IgD-negative memory B cell (primary cell): ENCODE measurements at regions not wholly inside any gene's neighbourhood (a gene's known extent, or its start where the extent isn't known, plus 50 kb on each side); places are given as distances from the start of the nearest gene placed in this dataset.
"Not testable (repeated sequence)": the region's sequence is repeated elsewhere in the genome, so short reads cannot be mapped to it uniquely, and the experiment has no call there.

Source experiments
- H3K27ac Mint-ChIP-seq, 3 donors: one replicate each; pipeline ENCODE4 v1.8.0; 2020 to 2022; ENCODE audit warnings: mild to moderate bottlenecking in 3 of 3, mixed read lengths in 3 of 3, moderate library complexity in 1 of 3
- H3K27me3 Mint-ChIP-seq: one replicate; pipeline ENCODE4 v1.8.0; 2021; ENCODE audit warnings: mixed read lengths
- H3K36me3 Mint-ChIP-seq: one replicate; pipeline ENCODE4 v1.8.0; 2020; ENCODE audit warnings: mild to moderate bottlenecking, mixed read lengths
- H3K4me1 Mint-ChIP-seq, 3 donors: one replicate each; pipeline ENCODE4 v1.8.0; 2020 to 2022; ENCODE audit warnings: mixed read lengths in 3 of 3, mild to moderate bottlenecking in 1 of 3
- H3K4me3 Mint-ChIP-seq, 4 donors: one replicate each; pipeline ENCODE4 v1.8.0; 2020 to 2022; ENCODE audit warnings: mild to moderate bottlenecking in 4 of 4, mixed read lengths in 4 of 4, moderate library complexity in 3 of 4
- H3K9me3 Mint-ChIP-seq, 3 donors: one replicate each; pipeline ENCODE4 v1.8.0; 2020 to 2021; ENCODE audit warnings: mixed read lengths in 3 of 3, mild to moderate bottlenecking in 1 of 3

DNA sequence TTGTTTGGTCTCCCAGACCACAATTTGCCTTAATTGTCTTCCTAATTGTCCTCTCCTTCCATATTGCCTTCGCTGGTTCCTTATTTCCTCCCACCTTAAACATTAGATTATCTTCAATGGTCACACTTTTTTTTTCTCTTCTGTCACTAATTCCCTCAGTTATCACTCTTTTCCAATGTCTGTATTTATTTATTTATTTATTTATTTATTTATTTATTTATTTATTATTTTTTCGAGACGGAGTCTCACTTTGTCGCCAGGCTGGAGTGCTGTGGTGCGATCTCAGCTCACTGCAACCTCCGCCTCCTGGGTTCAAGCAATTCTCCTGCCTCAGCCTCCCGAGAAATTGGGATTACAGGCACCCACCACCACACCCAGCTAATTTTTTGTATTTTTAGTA lies 426.8 kb downstream of the ARL4A start:
- not testable (repeated sequence) for H3K4me3 Mint-ChIP-seq, H3K4me1 Mint-ChIP-seq, H3K9me3 Mint-ChIP-seq, H3K27ac Mint-ChIP-seq, H3K36me3 Mint-ChIP-seq, H3K27me3 Mint-ChIP-seq

DNA sequence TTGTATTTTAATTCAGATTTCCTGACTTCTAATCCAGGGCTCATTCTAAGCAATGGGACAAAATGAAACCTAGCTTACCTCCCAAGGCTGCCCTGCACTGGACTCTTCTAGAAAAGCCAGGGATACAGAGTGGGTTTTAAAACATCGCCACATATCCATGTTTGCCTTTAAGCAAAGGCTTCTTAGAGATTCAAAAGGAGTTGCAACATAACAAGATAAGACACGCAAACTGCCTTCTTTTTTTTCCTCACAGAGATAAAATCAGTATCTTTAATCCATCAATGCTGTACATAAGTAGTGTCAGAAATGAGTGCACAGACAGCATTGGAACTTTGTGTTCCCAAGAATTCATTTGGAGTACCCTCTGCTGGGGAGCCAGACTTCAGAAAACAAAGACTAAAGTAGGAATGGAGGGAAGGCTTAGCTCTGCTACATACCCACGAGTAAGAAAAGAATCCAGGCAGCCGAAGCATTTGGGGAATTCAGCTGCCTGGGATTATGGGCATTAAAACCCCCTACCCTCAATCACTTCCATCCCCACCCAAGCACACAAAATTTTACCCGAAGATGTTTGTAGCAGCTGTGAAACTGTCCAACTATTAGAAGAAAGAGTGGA lies 427.8 kb downstream of the ARL4A start:
- Mint-ChIP-seq H3K27ac (peak overlapping the region in 1 of 3 donors; percentile 22), H3K4me3 (no peak overlapping the region), H3K4me1 (peaks cover 0 to 3% (median 0%) of the 10 kb centered on the region in 3 donors), H3K9me3 (no peaks in the 10 kb centered on the region), H3K36me3 (no peaks in the 10 kb centered on the region), H3K27me3 (peaks cover 1% of the 10 kb centered on the region)

DNA sequence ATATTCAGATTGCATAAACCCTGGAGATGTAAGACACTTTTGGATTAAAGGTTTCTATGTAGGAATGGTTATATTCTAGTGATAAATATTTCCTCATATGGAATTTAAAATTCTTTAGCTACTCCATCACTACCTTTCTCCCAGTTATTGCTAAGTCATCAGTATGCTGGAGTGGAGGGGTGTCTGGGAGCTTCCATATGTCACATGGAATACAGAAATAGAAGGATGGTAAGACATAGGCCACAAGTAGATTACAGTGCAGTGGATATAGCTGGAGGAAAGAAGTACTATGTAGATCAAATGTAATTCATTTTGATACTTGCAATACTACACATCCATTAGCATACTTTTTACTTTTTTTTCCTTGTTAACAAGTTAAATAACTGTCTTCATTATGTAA lies 428.4 kb downstream of the ARL4A start:
- peaks cover 0 to 3% (median 0%) of the 10 kb centered on the region in 3 donors for H3K4me1 Mint-ChIP-seq
- no peaks in the 10 kb centered on the region for H3K9me3 Mint-ChIP-seq
- no peaks in the 10 kb centered on the region for H3K36me3 Mint-ChIP-seq
- H3K4me3 Mint-ChIP-seq: no peak overlapping the region
- H3K27ac Mint-ChIP-seq: no peak overlapping the region
- peaks cover 1% of the 10 kb centered on the region for H3K27me3 Mint-ChIP-seq

DNA sequence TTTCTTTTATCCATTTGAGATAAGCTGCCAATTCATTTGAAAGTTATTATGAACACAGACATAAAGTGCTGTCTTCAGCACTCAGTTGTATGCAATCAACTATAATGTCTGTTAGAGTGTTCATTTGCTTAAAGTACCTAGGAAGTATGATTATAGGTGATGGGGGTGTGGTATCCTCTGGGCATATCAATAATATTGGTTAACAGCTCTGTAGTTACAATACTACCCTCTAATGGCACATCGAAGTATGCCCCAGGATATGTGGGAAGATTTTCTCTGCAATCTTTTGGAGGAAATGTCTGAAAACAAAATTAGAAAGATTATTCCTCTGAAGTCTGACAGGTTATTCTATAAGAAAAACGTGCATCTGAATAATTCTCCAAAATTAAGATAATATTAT lies 429.7 kb downstream of the ARL4A start:
- Mint-ChIP-seq H3K4me3 (no peak overlapping the region), H3K27ac (no peak overlapping the region), H3K27me3 (peaks cover 1% of the 10 kb centered on the region), H3K36me3 (no peaks in the 10 kb centered on the region), H3K4me1 (peaks cover 0 to 3% (median 0%) of the 10 kb centered on the region in 3 donors), H3K9me3 (peaks cover 0 to 2% (median 2%) of the 10 kb centered on the region in 3 donors)

GRCh38 chr7:13117592-13117991 lies 430.2 kb downstream of the ARL4A start:
- Mint-ChIP-seq H3K9me3 (peaks cover 0 to 3% (median 2%) of the 10 kb centered on the region in 3 donors), H3K27me3 (no peaks in the 10 kb centered on the region), H3K4me1 (peaks cover 0 to 3% (median 0%) of the 10 kb centered on the region in 3 donors), H3K27ac (no peak overlapping the region), H3K36me3 (no peaks in the 10 kb centered on the region), H3K4me3 (no peak overlapping the region)

GRCh38 chr7:13124629-13125028 lies 437.2 kb downstream of the ARL4A start:
- not testable (repeated sequence) for H3K27me3 Mint-ChIP-seq, H3K4me3 Mint-ChIP-seq, H3K27ac Mint-ChIP-seq, H3K4me1 Mint-ChIP-seq, H3K36me3 Mint-ChIP-seq
- peaks cover 0 to 11% (median 6%) of the 10 kb centered on the region in 3 donors for H3K9me3 Mint-ChIP-seq

DNA sequence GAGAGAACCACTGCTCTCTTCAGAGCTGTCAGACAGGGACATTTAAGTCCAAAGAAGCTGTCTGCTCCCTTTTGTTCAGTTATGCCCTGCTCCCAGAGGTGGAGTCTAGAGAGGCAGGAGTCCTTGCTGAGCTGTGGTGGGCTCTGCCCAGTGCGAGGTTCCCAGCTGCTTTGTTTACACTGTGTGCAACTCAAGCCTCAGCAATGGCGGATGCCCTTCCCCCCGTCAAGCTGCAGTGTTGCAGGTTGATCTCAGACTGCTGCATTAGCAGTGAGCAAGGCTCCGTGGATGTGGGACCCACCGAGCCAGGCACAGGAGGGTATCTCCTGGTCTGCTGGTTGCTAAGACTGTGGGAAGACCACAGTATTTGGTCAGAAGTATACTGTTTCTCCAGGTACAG lies 438.9 kb downstream of the ARL4A start:
- Mint-ChIP-seq H3K9me3 (peaks cover 0 to 11% (median 5%) of the 10 kb centered on the region in 3 donors), H3K36me3 (no peaks in the 10 kb centered on the region), H3K27ac (no peak overlapping the region), H3K4me1 (peaks cover 0 to 2% (median 0%) of the 10 kb centered on the region in 3 donors), H3K27me3 (peaks cover 2% of the 10 kb centered on the region), H3K4me3 (no peak overlapping the region)

DNA sequence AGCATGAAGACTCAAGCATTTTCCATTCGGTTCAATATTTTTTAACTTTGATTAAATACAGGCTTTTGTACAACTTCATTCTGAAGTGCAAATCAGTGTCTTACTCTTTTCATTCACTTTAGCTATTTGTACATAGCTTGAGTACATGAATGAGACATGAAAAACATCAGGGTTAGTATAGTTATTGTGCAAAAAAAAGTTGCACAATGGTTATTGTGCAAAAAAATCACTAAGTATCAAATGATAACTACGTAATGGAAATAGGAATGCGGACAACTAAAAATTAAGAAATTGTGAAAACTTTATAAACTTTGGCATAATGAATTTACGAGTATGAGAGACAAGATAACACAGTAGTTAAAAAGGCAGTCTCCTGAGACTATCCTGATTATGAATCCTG lies 442.9 kb downstream of the ARL4A start:
- Mint-ChIP-seq H3K27ac (no peak overlapping the region), H3K9me3 (peaks cover 0 to 4% (median 3%) of the 10 kb centered on the region in 3 donors), H3K36me3 (no peaks in the 10 kb centered on the region)

GRCh38 chr7:13130906-13131305 lies 443.5 kb downstream of the ARL4A start:
- H3K9me3 Mint-ChIP-seq, H3K27me3 Mint-ChIP-seq, H3K36me3 Mint-ChIP-seq, H3K4me1 Mint-ChIP-seq, H3K27ac Mint-ChIP-seq, H3K4me3 Mint-ChIP-seq: not testable (repeated sequence)

More for the DNA sequence above, 442.9 kb downstream of the ARL4A start:
- Mint-ChIP-seq H3K4me3 (no peak overlapping the region), H3K27me3 (peaks cover 4% of the 10 kb centered on the region), H3K4me1 (no peaks in the 10 kb centered on the region)

DNA sequence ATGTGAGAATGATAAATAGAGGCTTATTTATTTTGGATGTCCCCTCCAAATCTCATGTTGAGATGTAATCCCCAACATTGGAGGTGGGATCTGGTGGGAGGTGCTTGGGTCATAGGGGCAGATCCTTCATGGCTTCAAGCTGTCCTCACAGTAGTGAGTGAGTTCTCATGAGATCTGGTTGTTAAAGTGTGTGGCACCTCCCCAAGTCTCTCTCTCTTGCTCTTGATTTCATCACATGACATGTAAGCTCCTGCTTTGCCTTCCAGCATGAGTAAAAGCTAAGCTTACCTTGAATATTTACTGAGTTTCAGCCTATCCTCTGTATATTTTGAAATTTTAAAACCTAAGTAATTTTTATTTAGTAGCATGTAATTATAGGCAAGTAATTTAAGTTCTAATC lies 444.9 kb downstream of the ARL4A start:
- H3K27me3 Mint-ChIP-seq: peaks cover 4% of the 10 kb centered on the region
- no peaks in the 10 kb centered on the region for H3K36me3 Mint-ChIP-seq
- H3K4me3 Mint-ChIP-seq: no peak overlapping the region
- H3K4me1 Mint-ChIP-seq: no peaks in the 10 kb centered on the region
- no peak overlapping the region for H3K27ac Mint-ChIP-seq
- H3K9me3 Mint-ChIP-seq: peaks cover 0 to 3% (median 0%) of the 10 kb centered on the region in 3 donors

GRCh38 chr7:13136345-13136744 lies 448.9 kb downstream of the ARL4A start:
- not testable (repeated sequence) for H3K4me3 Mint-ChIP-seq, H3K9me3 Mint-ChIP-seq, H3K27me3 Mint-ChIP-seq, H3K4me1 Mint-ChIP-seq, H3K27ac Mint-ChIP-seq, H3K36me3 Mint-ChIP-seq

DNA sequence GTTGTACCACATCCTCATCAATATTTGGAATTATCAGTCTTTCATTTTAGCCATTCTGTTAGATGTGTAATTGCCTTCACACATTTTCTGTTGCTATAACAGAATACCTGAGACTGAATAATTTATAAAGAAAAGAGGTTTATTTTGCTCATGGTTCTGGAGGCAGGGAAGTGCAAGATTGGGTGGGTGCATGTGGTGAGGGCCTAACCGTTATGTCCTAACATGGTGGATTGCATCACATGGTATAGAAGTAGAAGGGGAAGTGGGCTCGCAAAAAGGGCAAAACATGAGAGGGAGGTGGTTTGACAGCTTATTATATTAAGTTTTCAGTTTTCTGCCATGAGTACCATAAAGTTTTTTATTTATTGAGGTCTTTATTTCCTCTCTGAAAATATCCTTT lies 452.0 kb downstream of the ARL4A start:
- Mint-ChIP-seq H3K36me3 (no peaks in the 10 kb centered on the region), H3K27ac (no peak overlapping the region), H3K27me3 (no peaks in the 10 kb centered on the region), H3K9me3 (no peaks in the 10 kb centered on the region), H3K4me3 (no peak overlapping the region), H3K4me1 (no peaks in the 10 kb centered on the region)

GRCh38 chr7:13144673-13145072 lies 457.2 kb downstream of the ARL4A start:
- H3K4me1 Mint-ChIP-seq: no peaks in the 10 kb centered on the region
- no peak overlapping the region for H3K27ac Mint-ChIP-seq
- no peaks in the 10 kb centered on the region for H3K27me3 Mint-ChIP-seq
- H3K4me3 Mint-ChIP-seq: no peak overlapping the region
- no peaks in the 10 kb centered on the region for H3K36me3 Mint-ChIP-seq
- no peaks in the 10 kb centered on the region for H3K9me3 Mint-ChIP-seq

DNA sequence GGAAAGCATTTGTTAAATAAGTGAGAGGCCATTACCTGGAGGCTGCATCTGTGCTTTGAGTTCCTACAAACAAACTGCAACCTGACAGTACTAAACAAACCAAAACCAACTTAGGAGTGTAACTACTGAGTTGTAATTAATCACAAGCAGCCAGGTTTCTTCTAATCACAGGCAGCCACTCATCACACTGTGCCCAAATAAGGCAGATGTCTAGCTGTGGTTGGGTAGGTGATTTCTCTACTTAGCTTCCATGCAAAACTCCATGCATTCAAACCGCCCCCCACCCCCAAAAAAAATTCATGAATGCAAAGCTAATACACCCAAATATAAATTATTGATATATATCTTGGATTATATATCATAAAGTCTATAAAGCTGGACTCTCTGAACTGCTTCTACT lies 461.1 kb downstream of the ARL4A start:
- H3K27me3 Mint-ChIP-seq: no peaks in the 10 kb centered on the region
- peaks cover 0 to 3% (median 2%) of the 10 kb centered on the region in 3 donors for H3K4me1 Mint-ChIP-seq
- H3K4me3 Mint-ChIP-seq: no peak overlapping the region
- H3K36me3 Mint-ChIP-seq: no peaks in the 10 kb centered on the region
- no peak overlapping the region for H3K27ac Mint-ChIP-seq
- peaks cover 0 to 2% (median 0%) of the 10 kb centered on the region in 3 donors for H3K9me3 Mint-ChIP-seq

GRCh38 chr7:13151978-13152377 lies 464.5 kb downstream of the ARL4A start:
- Mint-ChIP-seq H3K27ac (no peak overlapping the region), H3K4me3 (no peak overlapping the region), H3K27me3 (no peaks in the 10 kb centered on the region), H3K4me1 (peaks cover 0 to 4% (median 2%) of the 10 kb centered on the region in 3 donors), H3K36me3 (no peaks in the 10 kb centered on the region), H3K9me3 (peaks cover 0 to 2% (median 0%) of the 10 kb centered on the region in 3 donors)

DNA sequence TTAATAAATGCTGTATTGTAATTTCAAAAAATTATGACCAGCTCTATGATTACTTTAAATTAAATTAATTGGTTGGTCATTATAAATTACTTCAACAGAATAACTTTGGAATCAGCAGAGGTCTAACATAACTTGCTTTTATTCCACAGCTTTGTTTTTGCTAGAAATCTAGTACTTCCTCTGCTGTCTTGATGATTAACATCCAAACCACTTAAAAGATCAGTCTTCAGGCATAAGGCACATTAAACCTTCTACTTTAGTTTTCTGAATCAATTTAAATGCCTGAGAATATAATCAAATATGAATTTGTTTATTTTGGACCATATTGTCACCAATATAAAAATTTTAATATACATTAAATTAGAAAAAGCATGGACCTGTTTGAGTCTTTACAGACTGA lies 465.3 kb downstream of the ARL4A start:
- H3K4me1 Mint-ChIP-seq: peaks cover 0 to 4% (median 2%) of the 10 kb centered on the region in 3 donors
- no peak overlapping the region for H3K4me3 Mint-ChIP-seq
- H3K27me3 Mint-ChIP-seq: no peaks in the 10 kb centered on the region
- H3K36me3 Mint-ChIP-seq: no peaks in the 10 kb centered on the region
- H3K9me3 Mint-ChIP-seq: peaks cover 0 to 2% (median 0%) of the 10 kb centered on the region in 3 donors
- H3K27ac Mint-ChIP-seq: no peak overlapping the region
